Fibroblast of skin of back (primary cell): ENCODE measurements at regions not wholly inside any gene's neighbourhood (a gene's known extent, or its start where the extent isn't known, plus 50 kb on each side); places are given as distances from the start of the nearest gene placed in this dataset.

ENCODE experiments used
- DNase-seq: peaks from one replicate; pipeline ENCODE4 v3.0.0-alpha.2; 2013

DNA sequence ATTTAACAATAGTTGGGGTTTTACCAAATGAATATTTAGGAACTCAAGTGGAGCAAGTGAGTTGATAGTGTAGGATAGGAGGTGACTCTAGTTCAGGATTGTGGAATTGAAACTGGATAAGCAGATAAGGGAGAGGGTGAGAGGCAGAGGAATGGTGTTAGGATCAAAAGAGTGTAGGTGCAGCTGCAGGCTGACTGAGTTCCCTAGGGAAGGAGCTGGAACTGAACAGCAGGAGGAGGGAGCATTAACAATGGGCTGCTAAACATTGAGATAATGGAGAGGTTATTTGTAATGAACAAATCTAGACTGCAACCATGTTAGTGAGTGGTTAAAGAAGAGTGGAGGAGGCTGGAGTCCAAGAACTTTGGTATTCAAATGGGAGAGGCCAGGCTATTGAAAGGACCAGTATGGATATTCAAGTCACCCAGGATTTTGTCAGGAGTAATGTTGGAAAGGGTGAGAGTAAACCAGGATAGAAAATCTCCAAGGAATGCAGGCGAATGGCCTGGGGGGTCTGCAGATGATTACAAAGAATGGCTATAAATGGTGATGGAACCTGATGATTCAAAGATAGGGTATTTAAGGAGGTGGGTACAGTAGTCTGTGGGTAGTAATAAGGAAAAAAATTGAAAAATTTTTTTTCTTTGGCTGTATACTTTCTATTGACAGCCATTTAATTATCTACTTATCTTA is 497.1 kb upstream of the TENM3 start:
- DNase-seq, result peak; percentile 69

DNA sequence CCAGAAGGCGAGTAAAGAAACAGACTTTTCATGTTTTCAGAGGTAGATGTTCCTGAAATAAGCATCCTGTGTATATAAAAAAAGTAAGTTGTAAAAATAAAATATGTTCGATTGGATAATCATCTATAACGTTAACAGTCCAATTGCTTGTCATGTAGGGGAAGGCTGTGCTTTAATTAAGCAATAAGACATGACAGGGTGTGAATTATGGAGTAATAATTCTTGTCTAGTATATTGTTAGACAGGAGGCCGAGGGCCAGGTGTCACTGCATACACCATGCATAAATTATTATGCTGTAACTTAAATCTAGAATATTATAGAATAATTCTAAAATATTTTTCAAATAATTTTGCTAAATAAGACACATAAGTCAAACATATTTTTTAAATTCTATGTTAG is 494.6 kb upstream of the TENM3 start:
- DNase-seq, result no peak

DNA sequence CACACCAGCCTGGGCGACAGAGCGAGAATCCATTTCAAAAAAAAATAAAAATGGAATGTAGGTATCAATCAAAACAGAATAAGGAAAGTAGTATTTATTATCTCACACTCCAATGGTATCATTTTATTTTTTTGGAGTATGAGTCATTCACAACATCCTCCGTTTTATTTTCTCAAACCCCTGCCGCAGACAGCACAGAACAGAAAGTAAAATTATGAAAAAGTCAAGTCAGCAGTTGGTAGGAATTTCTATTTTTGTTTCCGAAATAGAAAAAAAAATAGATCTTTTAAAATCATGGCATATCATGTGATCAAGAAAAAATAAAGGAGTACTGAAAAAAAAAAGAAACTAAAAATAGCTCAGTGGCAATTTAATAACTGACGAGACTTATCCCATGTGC is 490.7 kb upstream of the TENM3 start:
- DNase-seq, result peak; percentile 68

DNA sequence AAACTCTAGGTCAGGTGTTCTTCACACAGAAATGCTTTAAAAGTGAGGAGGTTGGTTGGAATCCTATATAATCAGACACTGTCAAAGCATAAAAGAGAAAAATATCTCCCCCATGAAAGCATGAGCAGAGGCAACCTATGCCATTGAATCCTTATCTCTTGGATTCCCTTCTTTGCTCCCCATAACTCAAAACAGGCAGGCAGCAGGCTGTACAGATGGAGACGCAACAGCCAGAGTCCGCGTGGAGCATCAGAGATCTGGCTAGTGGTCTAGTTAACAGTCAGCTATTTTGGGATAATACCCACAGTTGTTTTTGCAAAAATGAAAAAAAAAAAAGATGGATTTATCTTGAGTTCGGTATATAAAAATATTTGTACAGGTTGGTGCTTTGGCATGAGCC is 490.0 kb upstream of the TENM3 start:
- no peak for DNase-seq

DNA sequence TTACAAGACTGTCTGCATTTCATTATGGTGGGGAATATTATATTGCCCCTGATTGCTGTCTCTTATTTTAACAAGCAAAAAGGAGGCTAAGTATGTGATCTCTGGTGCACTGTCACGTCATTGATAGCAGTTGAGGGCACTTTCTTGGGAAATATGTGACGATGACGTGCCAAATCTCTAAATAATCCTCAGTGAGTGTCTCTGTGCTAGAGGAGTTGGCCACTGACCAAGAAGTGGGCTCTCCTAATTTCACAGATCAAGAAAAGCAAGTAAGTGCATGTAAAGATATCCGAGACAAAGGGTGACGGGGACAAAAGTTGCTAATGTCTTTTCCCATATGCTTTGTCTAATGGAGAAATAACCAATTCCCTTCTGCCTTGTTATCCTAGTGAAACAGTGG is 487.4 kb upstream of the TENM3 start:
- no peak for DNase-seq

DNA sequence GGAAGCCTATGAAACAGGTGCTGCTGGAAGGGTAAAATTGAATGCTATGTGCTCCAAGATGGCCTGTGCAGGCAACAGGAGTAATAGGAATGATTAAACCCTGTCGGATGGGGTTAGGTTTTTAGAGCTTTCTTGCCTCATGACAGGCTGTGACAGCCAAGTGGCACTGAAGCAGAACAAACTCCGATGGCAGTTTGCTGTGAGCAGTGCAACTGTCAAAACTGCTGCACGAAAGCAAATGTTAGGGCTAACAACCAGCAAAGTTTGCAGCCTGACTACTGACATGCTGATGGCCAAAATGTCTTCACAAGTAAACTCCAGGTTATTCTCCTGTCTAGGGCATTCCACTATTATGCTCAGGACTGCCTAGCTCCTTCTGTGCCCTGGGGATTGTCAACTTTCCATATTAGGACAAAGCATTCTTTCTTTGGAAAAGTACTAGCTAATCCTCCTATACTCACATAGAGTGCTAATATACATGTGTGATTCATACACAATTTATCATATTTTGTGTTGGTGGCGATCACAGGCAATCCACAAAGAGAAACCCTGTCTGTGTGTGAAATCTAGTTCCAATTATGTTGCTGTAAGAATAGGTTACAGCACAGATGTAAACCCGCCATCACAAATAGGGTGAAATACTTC is 486.6 kb upstream of the TENM3 start:
- peak; percentile 45 for DNase-seq

DNA sequence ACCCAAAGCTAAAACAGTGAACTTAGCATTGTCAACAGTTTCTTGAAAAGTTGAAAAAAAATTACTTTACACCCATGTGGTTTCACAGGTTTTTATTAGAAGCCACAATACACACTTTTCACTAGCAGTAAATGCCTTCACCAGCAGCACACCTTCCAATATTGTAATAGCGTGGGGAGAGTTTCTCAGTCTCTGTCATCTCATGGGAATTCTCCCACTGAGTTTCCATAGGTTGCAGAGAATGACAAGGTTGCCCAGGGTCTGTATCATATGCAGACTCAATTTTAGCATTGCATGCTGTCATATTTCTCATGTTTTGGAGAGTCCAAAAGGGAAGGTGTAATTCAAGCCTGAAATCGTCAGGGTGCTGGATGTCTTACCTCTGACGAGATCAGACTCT is 486.1 kb upstream of the TENM3 start:
- DNase-seq, result no peak

DNA sequence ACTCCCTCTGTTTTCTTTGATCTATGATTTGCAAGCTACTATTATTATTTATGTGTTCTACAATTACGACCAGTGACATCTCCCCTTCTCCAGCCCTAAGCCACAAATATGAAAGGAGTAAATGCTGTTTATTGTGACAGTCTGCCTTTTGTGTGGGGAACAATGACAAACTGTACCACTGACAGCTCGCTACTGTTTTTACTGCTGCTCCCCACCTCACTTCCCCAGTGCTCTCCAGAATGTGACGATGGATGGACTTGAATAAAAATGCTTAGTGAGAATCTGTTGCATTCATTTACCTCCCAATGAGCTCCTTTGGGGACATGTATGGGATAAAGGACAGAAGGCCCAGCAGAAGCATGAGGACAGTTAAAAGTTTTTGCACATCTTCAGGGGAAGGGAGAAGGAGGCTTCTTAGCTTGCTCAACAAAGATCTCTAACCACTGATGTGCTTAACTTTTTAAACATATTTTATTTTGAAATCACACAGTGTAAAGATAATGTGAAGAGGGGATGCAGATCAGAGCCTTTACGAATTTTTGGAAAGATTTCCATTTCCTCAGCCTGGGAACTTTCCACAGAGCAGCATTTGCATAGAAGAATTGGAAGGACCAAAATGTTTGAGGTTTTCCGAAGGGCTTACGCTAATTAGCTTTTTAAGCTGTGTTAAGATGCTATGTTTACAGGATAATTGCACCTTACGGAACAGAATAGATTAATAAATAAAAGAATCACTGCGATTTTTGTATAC is 485.1 kb upstream of the TENM3 start:
- DNase-seq, result no peak

DNA sequence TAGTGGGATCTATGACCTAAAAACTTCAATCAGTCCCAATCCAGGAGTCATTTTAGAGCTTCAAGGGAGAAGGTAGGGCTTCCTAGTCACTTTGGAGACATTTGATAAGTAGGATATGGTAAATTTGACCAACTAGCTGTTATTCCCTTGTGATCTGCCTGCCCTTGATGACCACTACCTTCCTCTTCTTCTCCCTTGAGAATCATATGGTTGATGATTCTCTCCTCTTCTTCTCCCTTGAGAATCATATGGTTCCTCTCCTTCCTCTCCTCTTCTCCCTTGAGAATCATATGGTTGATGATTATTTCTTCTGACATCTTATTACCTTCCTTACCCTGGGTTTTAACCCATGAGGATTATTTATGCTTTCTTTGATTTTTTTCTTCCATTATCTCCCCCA is 482.6 kb upstream of the TENM3 start:
- peak; percentile 8 for DNase-seq

DNA sequence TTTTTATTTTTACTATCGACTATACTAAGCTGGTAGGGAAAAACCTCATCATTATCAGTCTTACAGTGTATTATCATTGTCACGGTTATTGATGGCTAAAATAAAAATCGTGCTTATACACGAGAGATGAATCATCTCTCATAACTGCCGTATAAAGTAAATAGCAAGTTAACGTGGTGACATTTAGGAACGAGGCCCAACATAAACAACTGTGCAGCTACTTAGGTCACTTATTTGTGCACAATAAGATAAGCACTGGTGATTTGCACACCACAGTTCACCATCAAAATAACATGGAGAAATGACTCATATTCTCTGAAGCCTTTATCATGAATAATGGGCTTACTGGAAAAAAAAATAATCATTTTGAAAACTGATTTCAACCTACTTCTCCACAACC is 482.0 kb upstream of the TENM3 start:
- peak; percentile 71 for DNase-seq

DNA sequence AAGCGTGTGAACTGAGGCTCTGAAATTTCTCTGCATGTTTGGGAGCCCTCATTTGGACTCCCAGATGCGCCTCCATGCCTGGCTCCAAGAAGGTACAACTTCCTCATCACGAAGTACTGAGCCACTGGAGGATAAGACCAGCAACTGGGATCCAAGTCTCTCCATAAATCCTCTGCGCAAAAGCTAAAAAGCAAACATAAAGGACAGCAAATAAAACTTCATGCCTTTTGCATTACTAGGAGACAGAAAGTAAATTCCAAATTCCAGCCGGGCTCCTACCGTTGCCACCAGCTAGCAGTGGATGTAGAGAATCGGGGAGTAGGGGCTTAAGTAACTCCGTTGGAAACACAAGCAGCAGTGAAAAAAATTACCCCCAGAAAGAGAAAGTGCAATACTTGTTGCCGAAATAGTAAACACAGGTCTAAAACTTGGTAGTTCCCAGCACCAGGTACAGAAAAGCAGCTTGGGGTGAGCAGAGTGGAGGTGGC is 477.1 kb upstream of the TENM3 start:
- DNase-seq, result peak; percentile 9

DNA sequence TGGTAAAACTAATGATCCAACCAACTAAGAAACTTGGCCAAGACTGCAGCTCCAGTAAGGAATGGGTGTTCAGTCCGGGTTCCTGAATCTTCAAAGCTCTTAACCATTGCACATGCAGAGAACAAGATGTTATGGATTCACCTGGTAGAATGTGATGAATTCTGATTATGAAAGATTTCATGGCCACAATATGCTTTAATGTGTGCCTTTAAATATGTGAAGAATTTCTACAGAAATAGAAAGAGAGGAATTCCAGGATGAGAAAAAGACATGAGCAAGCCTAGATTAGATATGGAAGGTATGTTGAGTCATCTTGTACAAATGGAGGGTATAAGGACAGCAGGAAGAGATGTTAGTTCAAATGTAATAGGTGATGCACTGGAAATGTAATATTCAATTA is 472.2 kb upstream of the TENM3 start:
- DNase-seq, result peak; percentile 11

DNA sequence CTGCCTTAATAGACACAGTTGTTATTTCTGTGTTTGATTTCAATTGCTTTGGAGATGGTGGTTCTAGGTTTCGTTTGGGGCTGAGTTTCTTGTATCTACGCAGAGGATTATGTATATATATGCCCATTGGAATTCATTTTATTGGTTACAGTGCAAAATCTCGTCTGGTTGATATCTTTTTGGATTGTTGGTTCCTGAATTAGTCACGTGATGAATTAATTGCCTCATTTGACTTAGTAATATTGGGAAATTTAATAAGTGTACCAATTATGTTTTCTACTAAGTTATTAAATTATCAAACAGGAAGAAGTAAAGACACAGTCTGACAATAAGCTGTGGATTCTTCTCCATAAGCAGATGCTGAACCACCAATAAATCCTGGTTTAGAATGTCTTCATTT is 467.9 kb upstream of the TENM3 start:
- no peak for DNase-seq

DNA sequence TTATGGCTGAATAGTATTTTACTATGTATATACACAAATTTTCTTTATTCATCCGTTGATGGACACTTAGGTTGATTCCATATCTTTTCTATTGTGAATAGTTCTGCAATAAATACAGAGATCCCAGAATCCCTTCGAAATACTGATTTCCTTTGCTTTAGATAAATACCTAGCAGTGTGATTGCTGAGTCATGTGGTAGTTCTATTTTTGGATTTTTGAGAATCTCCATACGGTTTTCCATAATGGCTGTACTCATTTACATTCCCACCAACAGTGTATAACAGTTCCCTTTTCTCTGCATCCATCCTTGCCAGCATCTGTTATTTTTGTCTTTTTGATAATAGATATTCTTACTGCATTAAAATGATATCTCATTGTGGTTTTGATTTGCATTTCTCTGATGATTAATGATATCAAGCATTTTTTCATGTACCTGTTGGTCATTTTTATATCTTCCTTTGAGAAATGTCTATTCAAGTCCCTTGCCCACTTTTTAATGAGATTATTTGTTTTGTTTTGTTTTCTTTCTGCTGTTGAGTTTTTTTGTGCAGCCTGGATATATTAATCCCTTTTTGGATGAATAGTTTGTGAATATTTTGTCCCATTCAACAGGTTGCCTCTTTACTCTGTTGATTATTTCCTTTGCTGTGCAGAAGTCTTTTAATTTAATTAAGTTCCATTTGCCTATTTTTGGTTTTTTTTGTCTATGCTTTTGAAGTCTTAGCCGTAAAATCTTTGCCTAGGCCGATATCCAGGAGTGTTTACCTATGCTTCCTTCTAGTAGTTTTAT is 466.7 kb upstream of the TENM3 start:
- no peak for DNase-seq

DNA sequence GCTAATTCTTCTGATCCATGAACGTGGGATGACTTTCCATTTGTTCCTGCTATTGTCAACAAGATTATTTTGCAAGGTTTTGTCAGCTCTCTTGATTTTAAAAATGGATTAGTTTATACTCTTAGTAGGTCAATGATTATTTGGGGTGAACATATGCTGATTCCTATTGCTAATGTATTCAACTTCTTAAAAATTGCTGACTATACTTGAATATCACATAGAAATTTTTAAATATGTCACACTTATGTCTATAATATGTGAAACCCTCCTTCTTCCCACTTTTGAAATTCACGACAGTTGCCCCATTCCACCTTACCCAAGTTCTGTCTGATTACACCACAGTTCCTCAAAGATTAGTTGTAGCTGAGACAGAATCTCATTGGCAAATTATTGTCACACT is 465.7 kb upstream of the TENM3 start:
- no peak for DNase-seq

DNA sequence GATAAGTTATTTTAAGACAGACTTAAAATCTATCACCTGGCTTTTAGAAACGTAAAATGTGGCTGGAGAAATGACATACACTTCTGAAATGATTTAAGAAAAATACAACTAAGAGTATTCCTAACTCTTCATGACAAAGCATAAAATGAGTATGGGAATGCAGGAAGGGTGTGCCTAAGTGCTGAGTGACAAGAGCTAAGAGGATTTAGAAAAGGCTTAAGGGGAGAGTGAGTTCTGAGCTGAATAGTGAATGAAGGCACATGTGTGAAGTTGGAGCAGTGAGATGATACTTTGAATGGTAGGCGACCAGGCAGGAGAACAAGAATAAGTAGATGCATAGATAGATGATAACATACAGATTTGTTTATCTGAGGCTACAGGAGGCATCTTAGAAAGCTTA is 458.3 kb upstream of the TENM3 start:
- no peak for DNase-seq

DNA sequence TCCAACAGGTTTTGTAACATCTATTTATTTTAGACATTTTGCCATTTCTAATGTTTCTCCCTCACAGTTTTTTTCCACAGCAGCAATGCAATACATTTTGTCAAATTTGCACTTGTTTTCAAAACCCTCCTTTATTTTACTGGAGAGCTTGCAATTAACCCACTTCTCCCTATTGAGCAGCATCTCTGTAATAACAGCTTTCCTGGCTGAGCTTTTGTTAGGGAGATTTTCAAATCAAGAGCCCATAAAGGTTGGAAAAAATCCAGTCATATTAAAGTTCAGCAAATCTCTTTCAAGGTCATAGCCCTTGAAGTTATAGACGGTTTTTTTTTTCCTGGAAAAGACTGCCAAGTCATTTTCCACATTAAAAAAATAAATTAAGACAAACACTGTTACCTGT is 450.6 kb upstream of the TENM3 start:
- DNase-seq, result no peak

DNA sequence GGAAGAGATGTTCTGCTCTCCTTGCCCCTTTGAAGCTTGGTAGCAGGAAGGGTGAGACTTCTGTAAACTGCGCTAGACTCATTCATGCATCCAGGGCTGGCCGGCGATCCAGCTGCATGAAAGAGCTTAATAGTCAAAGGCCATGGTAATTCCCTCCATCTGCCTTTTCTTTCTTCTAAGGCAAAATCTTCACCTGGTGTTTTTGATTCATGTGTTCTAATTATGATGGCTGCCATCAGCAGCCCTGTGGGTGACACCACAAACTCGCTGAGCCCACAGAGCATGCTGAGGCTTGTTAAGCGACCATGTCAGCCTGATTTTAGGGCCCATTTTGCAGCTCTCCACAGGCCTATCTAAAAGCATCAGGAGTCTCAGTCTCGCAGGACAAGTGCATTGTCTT is 450.1 kb upstream of the TENM3 start:
- no peak for DNase-seq

DNA sequence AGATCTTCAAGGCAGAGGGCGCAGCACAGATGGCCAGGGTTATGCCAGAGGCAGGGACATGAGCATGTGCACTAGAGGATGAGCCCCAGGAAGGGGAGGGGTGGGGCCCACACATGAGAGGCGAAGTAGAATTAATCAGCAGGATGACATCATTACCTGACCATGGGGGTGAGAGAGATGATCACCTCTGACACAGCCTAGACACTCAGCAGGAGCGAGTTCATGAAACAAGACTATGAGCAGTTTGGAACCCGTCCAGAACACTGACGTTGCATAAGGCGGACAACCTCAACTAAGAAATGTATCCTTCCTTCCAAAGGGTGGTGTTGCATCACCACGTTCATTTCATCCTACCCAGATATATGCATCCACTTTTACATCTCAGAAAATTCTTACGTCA is 446.7 kb upstream of the TENM3 start:
- peak; percentile 21 for DNase-seq

DNA sequence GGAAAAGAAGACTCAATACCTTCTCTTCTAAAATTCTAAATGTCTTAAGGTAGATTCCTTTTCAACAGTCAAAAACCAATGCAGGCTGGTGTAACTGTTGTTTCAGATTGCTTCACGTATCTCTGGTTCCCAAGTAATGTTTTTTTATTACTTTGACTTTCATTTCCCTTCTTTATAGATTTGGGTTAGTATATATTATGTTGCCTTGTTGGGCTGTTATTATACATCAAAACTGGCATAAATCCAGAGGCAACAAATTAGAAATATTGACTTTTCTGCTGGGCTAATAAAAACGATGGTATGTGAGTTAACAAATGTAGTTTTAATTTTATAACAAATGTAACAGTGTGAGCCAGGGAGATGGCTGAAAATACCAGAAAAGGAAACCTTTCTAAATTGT is 444.7 kb upstream of the TENM3 start:
- no peak for DNase-seq

DNA sequence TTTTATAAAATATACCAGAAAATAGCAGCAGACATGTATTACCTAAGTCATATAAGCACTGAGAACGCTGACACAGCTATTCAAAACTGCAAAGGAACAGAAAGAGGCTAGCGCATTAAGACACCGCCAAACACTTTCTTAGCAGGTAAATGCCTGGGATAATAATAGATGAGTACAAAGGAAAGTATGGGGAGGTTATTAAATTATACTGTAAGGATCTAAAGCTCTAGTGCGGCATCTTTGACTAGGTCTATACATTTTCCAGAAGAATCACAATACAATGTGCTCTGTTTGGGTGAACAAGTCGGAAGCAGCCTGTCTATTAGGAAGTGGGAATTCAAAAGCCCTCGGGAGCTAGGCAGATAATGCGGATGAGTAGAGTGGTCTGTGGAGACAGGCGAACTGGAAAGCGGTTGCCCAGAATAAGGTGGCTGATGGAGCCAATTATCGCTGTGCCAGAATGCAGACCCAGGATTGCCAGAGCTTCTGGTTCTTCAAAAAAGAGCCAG is 443.6 kb upstream of the TENM3 start:
- DNase-seq, result no peak

DNA sequence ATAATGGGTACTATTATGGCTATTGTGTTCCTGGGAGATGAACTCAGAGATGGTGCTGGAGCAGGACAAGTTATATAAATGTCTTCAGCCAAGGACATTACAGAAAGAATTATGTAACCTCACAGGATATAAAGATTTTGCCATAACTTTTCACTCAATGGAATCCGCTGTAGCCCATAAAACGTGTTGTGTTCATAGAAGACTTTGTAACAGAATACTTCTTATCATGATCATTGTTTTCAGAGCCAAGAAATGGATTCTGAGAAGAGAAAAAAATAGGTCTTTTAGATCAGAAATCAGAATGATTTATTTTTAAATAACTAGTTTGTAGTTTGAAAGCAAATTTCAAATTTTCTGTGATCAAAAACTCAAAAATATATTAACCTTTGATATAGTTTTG is 441.0 kb upstream of the TENM3 start:
- no peak for DNase-seq

DNA sequence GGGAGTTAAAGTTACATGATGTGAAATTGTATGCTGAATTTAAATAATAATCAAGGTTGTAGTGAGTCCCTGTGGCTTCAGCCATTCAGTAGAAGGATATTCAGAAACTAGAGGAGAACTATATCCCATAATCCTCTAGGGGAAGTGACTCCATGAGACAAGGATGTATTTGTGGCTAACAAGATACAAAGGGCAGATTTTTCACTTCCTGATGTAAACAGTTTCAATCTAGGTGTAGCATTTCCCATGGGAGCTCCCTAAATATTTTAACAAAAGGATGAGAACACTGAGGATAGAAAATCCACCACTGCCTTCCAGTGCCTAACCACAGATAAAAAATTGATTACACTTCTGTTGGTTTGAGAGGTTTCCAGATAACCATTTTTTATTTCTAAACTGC is 435.4 kb upstream of the TENM3 start:
- DNase-seq, result peak; percentile 35
